HL-60 (cell line): ENCODE measurements at regions not wholly inside any gene's neighbourhood (a gene's known extent, or its start where the extent isn't known, plus 50 kb on each side); places are given as distances from the start of the nearest gene placed in this dataset.

Experiments
- POLR2AphosphoS5 ChIP-seq: IDR thresholded peaks from 2 replicates; pipeline ENCODE4 v1.6.1; 2012; ENCODE audit warnings: low read depth
- TF ChIP-seq, protein P1 (sequence below): IDR thresholded peaks from one replicate; pipeline ENCODE4 v1.5.1; 2011; ENCODE audit warnings: low read length, control low read depth, inconsistent platforms; ENCODE audit not compliant: insufficient read depth

DNA sequence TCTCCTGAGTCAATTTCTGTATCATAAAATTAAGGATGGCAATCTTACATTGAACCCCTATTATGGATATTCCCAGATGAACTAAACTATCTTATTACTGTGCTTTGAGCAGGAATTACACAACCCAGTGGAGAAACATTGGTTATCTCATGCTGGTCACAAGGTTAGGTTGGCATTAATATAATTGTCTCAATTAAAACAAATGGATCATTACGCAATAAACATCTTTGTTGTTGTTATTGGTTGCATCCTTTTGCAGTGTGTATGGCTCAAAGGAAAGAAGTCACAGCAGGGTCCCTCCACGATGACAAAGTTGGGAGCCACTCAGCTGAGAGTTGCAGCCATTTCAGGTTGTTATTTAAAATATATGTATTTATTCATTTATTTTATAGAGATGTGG lies 297.0 kb upstream of the KLF4 start:
- TF ChIP-seq, protein P1, sequence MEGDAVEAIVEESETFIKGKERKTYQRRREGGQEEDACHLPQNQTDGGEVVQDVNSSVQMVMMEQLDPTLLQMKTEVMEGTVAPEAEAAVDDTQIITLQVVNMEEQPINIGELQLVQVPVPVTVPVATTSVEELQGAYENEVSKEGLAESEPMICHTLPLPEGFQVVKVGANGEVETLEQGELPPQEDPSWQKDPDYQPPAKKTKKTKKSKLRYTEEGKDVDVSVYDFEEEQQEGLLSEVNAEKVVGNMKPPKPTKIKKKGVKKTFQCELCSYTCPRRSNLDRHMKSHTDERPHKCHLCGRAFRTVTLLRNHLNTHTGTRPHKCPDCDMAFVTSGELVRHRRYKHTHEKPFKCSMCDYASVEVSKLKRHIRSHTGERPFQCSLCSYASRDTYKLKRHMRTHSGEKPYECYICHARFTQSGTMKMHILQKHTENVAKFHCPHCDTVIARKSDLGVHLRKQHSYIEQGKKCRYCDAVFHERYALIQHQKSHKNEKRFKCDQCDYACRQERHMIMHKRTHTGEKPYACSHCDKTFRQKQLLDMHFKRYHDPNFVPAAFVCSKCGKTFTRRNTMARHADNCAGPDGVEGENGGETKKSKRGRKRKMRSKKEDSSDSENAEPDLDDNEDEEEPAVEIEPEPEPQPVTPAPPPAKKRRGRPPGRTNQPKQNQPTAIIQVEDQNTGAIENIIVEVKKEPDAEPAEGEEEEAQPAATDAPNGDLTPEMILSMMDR, result no peak
- TF ChIP-seq POLR2AphosphoS5, result no peak
